Liver (tissue), 8 donors: ENCODE measurements at regions not wholly inside any gene's neighbourhood (a gene's known extent, or its start where the extent isn't known, plus 50 kb on each side); places are given as distances from the start of the nearest gene placed in this dataset.

Source experiments
- DNase-seq: peaks from one replicate; pipeline ENCODE4 v3.0.0-alpha.2; 2017; ENCODE audit warnings: low spot score
- H3K27ac ChIP-seq, 2 donors: one replicate each; pipeline ENCODE4 v1.7.0; 2013; ENCODE audit warnings: inconsistent platforms in 2 of 2, low read length in 2 of 2, control low read depth in 1 of 2, low read depth in 1 of 2, mild to moderate bottlenecking in 1 of 2
- H3K27me3 ChIP-seq, 4 donors: one replicate each; pipeline versions ENCODE4 v1.6.1 to v1.7.0; 2013; ENCODE audit warnings: low read length in 3 of 4, inconsistent platforms in 1 of 4, mild to moderate bottlenecking in 1 of 4, moderate library complexity in 1 of 4; ENCODE audit not compliant: control insufficient read depth in 4 of 4, insufficient read depth in 4 of 4
- H3K36me3 ChIP-seq, 4 donors: one replicate each; pipeline versions ENCODE4 v1.6.1 to v1.7.0; 2013; ENCODE audit warnings: low read length in 3 of 4, mild to moderate bottlenecking in 3 of 4, low read depth in 1 of 4, moderate library complexity in 1 of 4; ENCODE audit not compliant: control insufficient read depth in 4 of 4, insufficient read depth in 3 of 4
- H3K4me1 ChIP-seq, 4 donors: one replicate each; pipeline versions ENCODE4 v1.6.1 to v1.7.0; 2013; ENCODE audit warnings: low read length in 3 of 4, mild to moderate bottlenecking in 3 of 4, moderate library complexity in 1 of 4; ENCODE audit not compliant: control insufficient read depth in 4 of 4, insufficient read depth in 4 of 4
- H3K4me3 ChIP-seq, 3 donors: one replicate each; pipeline versions ENCODE4 v1.6.1 to v1.7.0; 2013; ENCODE audit warnings: low read length in 3 of 3, control low read depth in 1 of 3, low read depth in 1 of 3, mild to moderate bottlenecking in 1 of 3
- H3K9ac ChIP-seq, 2 donors: one replicate each; pipeline ENCODE4 v1.7.0; 2013; ENCODE audit warnings: low read length in 2 of 2, mild to moderate bottlenecking in 2 of 2, moderate library complexity in 2 of 2, control low read depth in 1 of 2, low read depth in 1 of 2
- H3K9me3 ChIP-seq, 4 donors: one replicate each; pipeline versions ENCODE4 v1.6.1 to v1.7.0; 2013; ENCODE audit warnings: low read length in 3 of 4; ENCODE audit not compliant: control insufficient read depth in 4 of 4
- EGR1 ChIP-seq, 2 donors: IDR thresholded peaks; 2 replicates each; pipeline ENCODE4 v1.6.1; 2016 to 2018; ENCODE audit warnings: antibody characterized with exemption in 2 of 2, low read depth in 2 of 2
- FOXA1 ChIP-seq: IDR thresholded peaks from 2 replicates; pipeline ENCODE4 v1.6.1; 2016; ENCODE audit warnings: antibody characterized with exemption
- FOXA2 ChIP-seq: IDR thresholded peaks from 2 replicates; pipeline ENCODE4 v1.6.1; 2016; ENCODE audit warnings: antibody characterized with exemption
- GABPA ChIP-seq, 2 donors: IDR thresholded peaks in 1 of 2; conservative IDR thresholded peaks in 1 of 2; 2 replicates each; pipeline ENCODE4 v1.6.1; 2016; ENCODE audit warnings: antibody characterized with exemption in 2 of 2, mild to moderate bottlenecking in 1 of 2, moderate library complexity in 1 of 2
- HNF4A ChIP-seq, 2 donors: conservative IDR thresholded peaks; 2 replicates each; pipeline ENCODE4 v1.6.1; 2016; ENCODE audit warnings: antibody characterized with exemption in 2 of 2, mild to moderate bottlenecking in 2 of 2
- HNF4G ChIP-seq: IDR thresholded peaks from 2 replicates; pipeline ENCODE4 v1.6.1; 2016; ENCODE audit warnings: antibody characterized with exemption
- JUND ChIP-seq, 2 donors: IDR thresholded peaks; 2 replicates each; pipeline ENCODE4 v1.6.1; 2016; ENCODE audit warnings: antibody characterized with exemption in 2 of 2
- NR2F2 ChIP-seq: IDR thresholded peaks from 2 replicates; pipeline ENCODE4 v1.6.1; 2016; ENCODE audit warnings: antibody characterized with exemption
- RAD21 ChIP-seq, 2 donors: IDR thresholded peaks; 2 replicates each; pipeline ENCODE4 v1.6.1; 2016; ENCODE audit warnings: antibody characterized with exemption in 2 of 2, mild to moderate bottlenecking in 2 of 2
- RXRA ChIP-seq, 2 donors: IDR thresholded peaks; 2 replicates each; pipeline ENCODE4 v1.6.1; 2017 to 2018; ENCODE audit warnings: antibody characterized with exemption in 2 of 2, mild to moderate bottlenecking in 1 of 2
- SP1 ChIP-seq: IDR thresholded peaks from 2 replicates; pipeline ENCODE4 v1.6.1; 2018; ENCODE audit warnings: antibody characterized with exemption, mild to moderate bottlenecking
- TAF1 ChIP-seq: conservative IDR thresholded peaks from 2 replicates; pipeline ENCODE4 v1.6.1; 2016; ENCODE audit warnings: antibody characterized with exemption, mild to moderate bottlenecking
- YY1 ChIP-seq: IDR thresholded peaks from 2 replicates; pipeline ENCODE4 v1.6.1; 2016; ENCODE audit warnings: antibody characterized with exemption, mild to moderate bottlenecking
- WGBS: extraction: QIAGEN DNeasy Blood & Tissue Kit; methylation state at CpG from one replicate; pipeline ENCODE4 v1.1.7; 2013; 5-methylcytosine and 5-hydroxymethylcytosine counted together
- TF ChIP-seq, protein P1 (sequence below): IDR thresholded peaks from 2 replicates; pipeline ENCODE4 v1.6.1; 2016; ENCODE audit warnings: antibody characterized with exemption
- TF ChIP-seq, protein P2 (sequence below): IDR thresholded peaks from 2 replicates; pipeline ENCODE4 v1.6.1; 2016; ENCODE audit warnings: antibody characterized with exemption
- TF ChIP-seq, protein P3 (sequence below): fragments of 150-350 bp; IDR thresholded peaks from 2 replicates; pipeline ENCODE4 v1.5.1; 2017; ENCODE audit warnings: improper control_type of control experiment, low read depth, low read length; ENCODE audit not compliant: missing input control
- TF ChIP-seq, protein P4 (sequence below): IDR thresholded peaks from 2 replicates; pipeline ENCODE4 v1.6.1; 2016; ENCODE audit warnings: antibody characterized with exemption
- TF ChIP-seq, protein P5 (sequence below): IDR thresholded peaks from 2 replicates; pipeline ENCODE4 v1.6.1; 2016; ENCODE audit warnings: antibody characterized with exemption, mild to moderate bottlenecking
- donor health status: healthy.
- donor health status: healthy.
- donor health status: healthy.
- donor health status: healthy.
- donor health status: healthy.

DNA sequence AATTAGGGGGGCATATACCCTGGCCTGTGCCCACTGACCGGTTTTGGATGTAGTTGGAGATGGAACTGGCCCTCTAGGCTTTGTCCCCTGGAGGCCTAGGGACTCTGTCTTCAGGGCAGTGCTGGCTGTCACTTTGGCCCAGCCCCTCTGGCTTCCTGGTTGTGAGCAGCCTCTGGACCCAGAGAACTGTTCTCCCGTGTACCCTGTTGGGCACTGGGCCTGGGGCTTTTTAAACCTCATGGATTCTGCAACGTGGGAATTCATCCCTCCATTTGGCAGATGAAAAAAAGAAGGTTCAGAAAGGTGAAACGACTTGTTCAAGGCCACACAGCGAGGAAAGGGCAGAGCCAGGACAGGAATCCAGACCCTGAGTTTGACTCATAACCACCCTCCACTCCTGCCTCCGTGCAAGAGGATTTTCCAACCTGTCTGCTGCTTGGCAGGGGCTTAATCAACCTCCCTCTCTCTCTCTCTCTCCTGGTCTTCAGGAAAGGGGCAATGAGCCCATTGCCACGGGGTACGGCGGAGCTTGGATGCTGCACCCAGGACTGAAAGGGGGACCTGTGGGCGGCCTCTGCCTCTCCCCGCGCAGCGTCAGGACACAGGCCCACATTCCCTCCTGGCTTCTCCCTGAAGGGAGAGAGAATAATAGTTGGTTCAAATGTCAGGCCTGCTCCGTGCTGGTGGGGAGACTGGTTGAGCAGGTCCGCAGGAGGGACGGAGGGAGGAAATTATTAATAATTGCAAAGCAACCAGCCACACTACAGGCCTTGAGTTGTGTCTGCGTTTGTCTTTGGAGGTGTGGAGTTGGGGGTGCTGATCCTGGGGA, 56.0 kb downstream of the CEBPB start:
- TF ChIP-seq SP1 (no peak), JUND (IDR thresholded peaks at IDR 0.05) (no peak), HNF4A (conservative IDR thresholded peaks at IDR 0.05) (peak in 1 of 2 donors; percentile 28), GABPA (IDR thresholded peaks at IDR 0.05 in 1 of 2, conservative IDR thresholded peaks at IDR 0.05 in 1 of 2) (no peak)
- Histone ChIP-seq H3K9ac (no peak overlapping the region), H3K36me3 (no peaks in the 10 kb centered on the region), H3K4me3 (no peak overlapping the region), H3K4me1 (peaks cover 9 to 49% (median 36%) of the 10 kb centered on the region in 4 donors), H3K27ac (peak overlapping the region; percentile 6 to 24), H3K9me3 (no peaks in the 10 kb centered on the region), H3K27me3 (no peaks in the 10 kb centered on the region)
- 82% methylated on average over 17 of the region's 17 CpGs for WGBS
- no peak for DNase-seq

DNA sequence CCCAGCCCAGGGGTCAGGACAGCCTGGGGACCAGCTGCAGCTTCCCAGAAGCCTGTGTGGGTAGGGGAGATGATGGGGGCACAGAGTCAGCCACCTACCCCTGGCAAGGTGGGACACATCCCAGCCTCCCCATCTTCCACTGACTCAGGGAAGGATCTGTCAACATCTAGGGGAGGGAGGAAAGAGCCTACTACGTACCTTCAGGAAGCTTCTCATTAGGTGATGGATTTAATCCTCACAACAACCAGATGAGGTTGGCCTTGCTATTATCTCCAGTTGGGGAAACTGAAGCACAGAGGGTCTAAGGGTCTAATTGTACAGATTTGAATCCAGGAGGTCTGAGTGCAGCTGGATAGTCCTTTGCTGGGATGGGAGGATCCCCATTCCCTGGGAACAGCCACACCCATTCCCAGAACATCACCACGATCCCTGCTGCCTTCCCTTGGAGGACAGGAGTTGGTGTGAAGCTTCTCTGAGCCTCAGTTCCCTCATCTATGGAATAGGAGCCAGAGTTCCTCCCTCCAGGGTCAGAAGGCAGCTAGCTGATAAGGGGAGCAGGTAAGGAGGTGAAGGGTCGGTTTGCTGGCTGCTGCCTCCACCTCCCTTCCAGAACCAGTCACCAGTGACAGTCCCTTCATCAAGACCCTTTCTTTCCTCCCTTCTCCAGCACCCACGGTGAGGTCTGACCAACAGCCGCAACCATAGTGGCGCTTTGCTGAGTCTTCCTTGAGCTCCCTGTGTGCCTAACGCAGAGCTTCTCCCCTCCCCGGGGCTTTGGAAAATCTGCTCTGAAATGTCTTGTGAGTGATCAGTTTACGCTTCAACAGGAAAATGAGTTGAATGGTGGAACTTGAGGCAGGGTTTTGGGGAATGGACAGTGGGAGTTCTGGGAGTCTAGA, 56.8 kb downstream of the CEBPB start:
- WGBS = 94% methylated on average over 9 of the region's 9 CpGs
- Histone ChIP-seq H3K27me3 (no peaks in the 10 kb centered on the region), H3K4me3 (no peak overlapping the region), H3K36me3 (no peaks in the 10 kb centered on the region), H3K9me3 (no peaks in the 10 kb centered on the region), H3K27ac (peak overlapping the region; percentile 46 to 53), H3K4me1 (peaks cover 9 to 49% (median 36%) of the 10 kb centered on the region in 4 donors), H3K9ac (no peak overlapping the region)
- no peak for DNase-seq
- TF ChIP-seq SP1 = no peak
- TF ChIP-seq YY1 = no peak
- TF ChIP-seq, protein P1, sequence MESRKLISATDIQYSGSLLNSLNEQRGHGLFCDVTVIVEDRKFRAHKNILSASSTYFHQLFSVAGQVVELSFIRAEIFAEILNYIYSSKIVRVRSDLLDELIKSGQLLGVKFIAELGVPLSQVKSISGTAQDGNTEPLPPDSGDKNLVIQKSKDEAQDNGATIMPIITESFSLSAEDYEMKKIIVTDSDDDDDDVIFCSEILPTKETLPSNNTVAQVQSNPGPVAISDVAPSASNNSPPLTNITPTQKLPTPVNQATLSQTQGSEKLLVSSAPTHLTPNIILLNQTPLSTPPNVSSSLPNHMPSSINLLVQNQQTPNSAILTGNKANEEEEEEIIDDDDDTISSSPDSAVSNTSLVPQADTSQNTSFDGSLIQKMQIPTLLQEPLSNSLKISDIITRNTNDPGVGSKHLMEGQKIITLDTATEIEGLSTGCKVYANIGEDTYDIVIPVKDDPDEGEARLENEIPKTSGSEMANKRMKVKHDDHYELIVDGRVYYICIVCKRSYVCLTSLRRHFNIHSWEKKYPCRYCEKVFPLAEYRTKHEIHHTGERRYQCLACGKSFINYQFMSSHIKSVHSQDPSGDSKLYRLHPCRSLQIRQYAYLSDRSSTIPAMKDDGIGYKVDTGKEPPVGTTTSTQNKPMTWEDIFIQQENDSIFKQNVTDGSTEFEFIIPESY = no peak
- TF ChIP-seq, protein P2, sequence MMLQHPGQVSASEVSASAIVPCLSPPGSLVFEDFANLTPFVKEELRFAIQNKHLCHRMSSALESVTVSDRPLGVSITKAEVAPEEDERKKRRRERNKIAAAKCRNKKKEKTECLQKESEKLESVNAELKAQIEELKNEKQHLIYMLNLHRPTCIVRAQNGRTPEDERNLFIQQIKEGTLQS = no peak
- TF ChIP-seq, protein P3, sequence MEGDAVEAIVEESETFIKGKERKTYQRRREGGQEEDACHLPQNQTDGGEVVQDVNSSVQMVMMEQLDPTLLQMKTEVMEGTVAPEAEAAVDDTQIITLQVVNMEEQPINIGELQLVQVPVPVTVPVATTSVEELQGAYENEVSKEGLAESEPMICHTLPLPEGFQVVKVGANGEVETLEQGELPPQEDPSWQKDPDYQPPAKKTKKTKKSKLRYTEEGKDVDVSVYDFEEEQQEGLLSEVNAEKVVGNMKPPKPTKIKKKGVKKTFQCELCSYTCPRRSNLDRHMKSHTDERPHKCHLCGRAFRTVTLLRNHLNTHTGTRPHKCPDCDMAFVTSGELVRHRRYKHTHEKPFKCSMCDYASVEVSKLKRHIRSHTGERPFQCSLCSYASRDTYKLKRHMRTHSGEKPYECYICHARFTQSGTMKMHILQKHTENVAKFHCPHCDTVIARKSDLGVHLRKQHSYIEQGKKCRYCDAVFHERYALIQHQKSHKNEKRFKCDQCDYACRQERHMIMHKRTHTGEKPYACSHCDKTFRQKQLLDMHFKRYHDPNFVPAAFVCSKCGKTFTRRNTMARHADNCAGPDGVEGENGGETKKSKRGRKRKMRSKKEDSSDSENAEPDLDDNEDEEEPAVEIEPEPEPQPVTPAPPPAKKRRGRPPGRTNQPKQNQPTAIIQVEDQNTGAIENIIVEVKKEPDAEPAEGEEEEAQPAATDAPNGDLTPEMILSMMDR = no peak
- no peak for TF ChIP-seq NR2F2
- no peak for TF ChIP-seq FOXA2
- no peak for TF ChIP-seq TAF1
- TF ChIP-seq HNF4A (conservative IDR thresholded peaks at IDR 0.05) = no peak
- TF ChIP-seq, protein P4, sequence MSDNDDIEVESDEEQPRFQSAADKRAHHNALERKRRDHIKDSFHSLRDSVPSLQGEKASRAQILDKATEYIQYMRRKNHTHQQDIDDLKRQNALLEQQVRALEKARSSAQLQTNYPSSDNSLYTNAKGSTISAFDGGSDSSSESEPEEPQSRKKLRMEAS = no peak
- TF ChIP-seq RAD21 (IDR thresholded peaks at IDR 0.05) = no peak
- TF ChIP-seq FOXA1 = no peak
- TF ChIP-seq JUND (IDR thresholded peaks at IDR 0.05) = no peak
- TF ChIP-seq, protein P5, sequence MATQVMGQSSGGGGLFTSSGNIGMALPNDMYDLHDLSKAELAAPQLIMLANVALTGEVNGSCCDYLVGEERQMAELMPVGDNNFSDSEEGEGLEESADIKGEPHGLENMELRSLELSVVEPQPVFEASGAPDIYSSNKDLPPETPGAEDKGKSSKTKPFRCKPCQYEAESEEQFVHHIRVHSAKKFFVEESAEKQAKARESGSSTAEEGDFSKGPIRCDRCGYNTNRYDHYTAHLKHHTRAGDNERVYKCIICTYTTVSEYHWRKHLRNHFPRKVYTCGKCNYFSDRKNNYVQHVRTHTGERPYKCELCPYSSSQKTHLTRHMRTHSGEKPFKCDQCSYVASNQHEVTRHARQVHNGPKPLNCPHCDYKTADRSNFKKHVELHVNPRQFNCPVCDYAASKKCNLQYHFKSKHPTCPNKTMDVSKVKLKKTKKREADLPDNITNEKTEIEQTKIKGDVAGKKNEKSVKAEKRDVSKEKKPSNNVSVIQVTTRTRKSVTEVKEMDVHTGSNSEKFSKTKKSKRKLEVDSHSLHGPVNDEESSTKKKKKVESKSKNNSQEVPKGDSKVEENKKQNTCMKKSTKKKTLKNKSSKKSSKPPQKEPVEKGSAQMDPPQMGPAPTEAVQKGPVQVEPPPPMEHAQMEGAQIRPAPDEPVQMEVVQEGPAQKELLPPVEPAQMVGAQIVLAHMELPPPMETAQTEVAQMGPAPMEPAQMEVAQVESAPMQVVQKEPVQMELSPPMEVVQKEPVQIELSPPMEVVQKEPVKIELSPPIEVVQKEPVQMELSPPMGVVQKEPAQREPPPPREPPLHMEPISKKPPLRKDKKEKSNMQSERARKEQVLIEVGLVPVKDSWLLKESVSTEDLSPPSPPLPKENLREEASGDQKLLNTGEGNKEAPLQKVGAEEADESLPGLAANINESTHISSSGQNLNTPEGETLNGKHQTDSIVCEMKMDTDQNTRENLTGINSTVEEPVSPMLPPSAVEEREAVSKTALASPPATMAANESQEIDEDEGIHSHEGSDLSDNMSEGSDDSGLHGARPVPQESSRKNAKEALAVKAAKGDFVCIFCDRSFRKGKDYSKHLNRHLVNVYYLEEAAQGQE = no peak
- no peak for TF ChIP-seq GABPA (IDR thresholded peaks at IDR 0.05 in 1 of 2, conservative IDR thresholded peaks at IDR 0.05 in 1 of 2)
- TF ChIP-seq RXRA (IDR thresholded peaks at IDR 0.05) = no peak
- TF ChIP-seq HNF4G = no peak
- no peak for TF ChIP-seq EGR1 (IDR thresholded peaks at IDR 0.05; ENCODE audit: low read depth in 2 of 2)
